ENCODE measurements at regions not wholly inside any gene's neighbourhood (a gene's known extent, or its start where the extent isn't known, plus 50 kb on each side); places are given as distances from the start of the nearest gene placed in this dataset.

- Histone ChIP-seq H3K4me3 (ENCODE audit: low read length) (no peak overlapping the region), H3K36me3 (ENCODE audit: low read depth, low read length) (no peaks in the 10 kb centered on the region), H3K27ac (ENCODE audit: low read length) (no peak overlapping the region), H3K9ac (ENCODE audit: low read length) (no peak overlapping the region), H3K27me3 (ENCODE audit: low read length) (no peaks in the 10 kb centered on the region), H3K9me3 (ENCODE audit: low read length) (no peaks in the 10 kb centered on the region), H3K79me2 (ENCODE audit: low read length) (no peaks in the 10 kb centered on the region), H3K4me1 (ENCODE audit: insufficient read depth, low read length) (peaks cover 4% of the 10 kb centered on the region), H2AFZ (ENCODE audit: low read length) (no peak overlapping the region), H3K4me2 (ENCODE audit: low read length) (no peak overlapping the region), H3K9me2 (replicated peaks; ENCODE audit: low read length) (no peaks in the 10 kb centered on the region), H4K20me1 (ENCODE audit: low read length) (no peaks in the 10 kb centered on the region), H3F3A (ENCODE audit: low read length, unreplicated experiment) (no peaks in the 10 kb centered on the region)
- intact Hi-C loops (cut with micrococcal nuclease), result no loop called here
- TF ChIP-seq EZH2 (IDR thresholded peaks at IDR 0.05; ENCODE audit: low read length, unreplicated experiment) (no peak), EZH2phosphoT487 (IDR thresholded peaks at IDR 0.05; ENCODE audit: borderline replicate concordance, low read length) (no peak)
- TF ChIP-seq, protein P1, sequence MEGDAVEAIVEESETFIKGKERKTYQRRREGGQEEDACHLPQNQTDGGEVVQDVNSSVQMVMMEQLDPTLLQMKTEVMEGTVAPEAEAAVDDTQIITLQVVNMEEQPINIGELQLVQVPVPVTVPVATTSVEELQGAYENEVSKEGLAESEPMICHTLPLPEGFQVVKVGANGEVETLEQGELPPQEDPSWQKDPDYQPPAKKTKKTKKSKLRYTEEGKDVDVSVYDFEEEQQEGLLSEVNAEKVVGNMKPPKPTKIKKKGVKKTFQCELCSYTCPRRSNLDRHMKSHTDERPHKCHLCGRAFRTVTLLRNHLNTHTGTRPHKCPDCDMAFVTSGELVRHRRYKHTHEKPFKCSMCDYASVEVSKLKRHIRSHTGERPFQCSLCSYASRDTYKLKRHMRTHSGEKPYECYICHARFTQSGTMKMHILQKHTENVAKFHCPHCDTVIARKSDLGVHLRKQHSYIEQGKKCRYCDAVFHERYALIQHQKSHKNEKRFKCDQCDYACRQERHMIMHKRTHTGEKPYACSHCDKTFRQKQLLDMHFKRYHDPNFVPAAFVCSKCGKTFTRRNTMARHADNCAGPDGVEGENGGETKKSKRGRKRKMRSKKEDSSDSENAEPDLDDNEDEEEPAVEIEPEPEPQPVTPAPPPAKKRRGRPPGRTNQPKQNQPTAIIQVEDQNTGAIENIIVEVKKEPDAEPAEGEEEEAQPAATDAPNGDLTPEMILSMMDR (conservative IDR thresholded peaks at IDR 0.05; ENCODE audit: low read depth, low read length), result no peak
- ATAC-seq (no peak), DNase-seq (no peak)
- no TSS peak for BruUV-seq (replicated peaks)
- ChIA-PET CTCF (no interaction called here), POLR2A (ENCODE audit: unreplicated experiment) (no interaction called here)
Measured at GRCh38 chr1:221626041-221626440, 115.8 kb downstream of the DUSP10 start.

GRCh38 chr1:221630236-221630635 is 111.7 kb downstream of the DUSP10 start:
- Histone ChIP-seq H3K79me2 (ENCODE audit: low read length) (no peaks in the 10 kb centered on the region), H4K20me1 (ENCODE audit: low read length) (no peaks in the 10 kb centered on the region), H3K9me3 (ENCODE audit: low read length) (no peaks in the 10 kb centered on the region), H3K27me3 (ENCODE audit: low read length) (no peaks in the 10 kb centered on the region), H3K4me1 (ENCODE audit: insufficient read depth, low read length) (no peaks in the 10 kb centered on the region), H3K9me2 (replicated peaks; ENCODE audit: low read length) (no peaks in the 10 kb centered on the region), H3K36me3 (ENCODE audit: low read depth, low read length) (no peaks in the 10 kb centered on the region), H3F3A (ENCODE audit: low read length, unreplicated experiment) (no peaks in the 10 kb centered on the region), H3K9ac (ENCODE audit: low read length) (no peak overlapping the region), H3K4me2 (ENCODE audit: low read length) (no peak overlapping the region), H2AFZ (ENCODE audit: low read length) (no peak overlapping the region), H3K27ac (ENCODE audit: low read length) (no peak overlapping the region), H3K4me3 (ENCODE audit: low read length) (no peak overlapping the region)
- ATAC-seq (no peak), DNase-seq (no peak)
- ChIA-PET CTCF (no interaction called here), POLR2A (ENCODE audit: unreplicated experiment) (no interaction called here)
- intact Hi-C loops (cut with micrococcal nuclease), result no loop called here
- no TSS peak for BruUV-seq (replicated peaks)
- no peak for TF ChIP-seq EZH2 (IDR thresholded peaks at IDR 0.05; ENCODE audit: low read length, unreplicated experiment)
- no peak for TF ChIP-seq EZH2phosphoT487 (IDR thresholded peaks at IDR 0.05; ENCODE audit: borderline replicate concordance, low read length)
- TF ChIP-seq, protein P1 (conservative IDR thresholded peaks at IDR 0.05; ENCODE audit: low read depth, low read length), result no peak

- ATAC-seq (no peak), DNase-seq (no peak)
- TF ChIP-seq EZH2phosphoT487 (IDR thresholded peaks at IDR 0.05; ENCODE audit: borderline replicate concordance, low read length) (no peak), EZH2 (IDR thresholded peaks at IDR 0.05; ENCODE audit: low read length, unreplicated experiment) (no peak)
- TF ChIP-seq, protein P1 (conservative IDR thresholded peaks at IDR 0.05; ENCODE audit: low read depth, low read length), result no peak
- Histone ChIP-seq H3K4me2 (ENCODE audit: low read length) (no peak overlapping the region), H3K36me3 (ENCODE audit: low read depth, low read length) (no peaks in the 10 kb centered on the region), H3K27ac (ENCODE audit: low read length) (no peak overlapping the region), H3F3A (ENCODE audit: low read length, unreplicated experiment) (no peaks in the 10 kb centered on the region), H2AFZ (ENCODE audit: low read length) (no peak overlapping the region), H3K9ac (ENCODE audit: low read length) (no peak overlapping the region), H3K27me3 (ENCODE audit: low read length) (no peaks in the 10 kb centered on the region), H3K9me2 (replicated peaks; ENCODE audit: low read length) (no peaks in the 10 kb centered on the region), H3K9me3 (ENCODE audit: low read length) (no peaks in the 10 kb centered on the region), H4K20me1 (ENCODE audit: low read length) (no peaks in the 10 kb centered on the region), H3K4me3 (ENCODE audit: low read length) (no peak overlapping the region), H3K4me1 (ENCODE audit: insufficient read depth, low read length) (no peaks in the 10 kb centered on the region), H3K79me2 (ENCODE audit: low read length) (no peaks in the 10 kb centered on the region)
- ChIA-PET POLR2A (ENCODE audit: unreplicated experiment) (no interaction called here), CTCF (no interaction called here)
- BruUV-seq (replicated peaks), result no TSS peak
- intact Hi-C loops (cut with micrococcal nuclease), result no loop called here
Measured at GRCh38 chr1:221631556-221631955, 110.3 kb downstream of the DUSP10 start.

All from PC-3 (cell line).